ENCODE measurements at regions not wholly inside any gene's neighbourhood (a gene's known extent, or its start where the extent isn't known, plus 50 kb on each side); places are given as distances from the start of the nearest gene placed in this dataset.
"Not testable (repeated sequence)": the region's sequence is repeated elsewhere in the genome, so short reads cannot be mapped to it uniquely, and the experiment has no call there.

GRCh38 chr5:89181546-89181945 is 298.6 kb upstream of the MEF2C start:
- no peak for DNase-seq

GRCh38 chr5:89179731-89180130 is 296.7 kb upstream of the MEF2C start:
- DNase-seq: no peak

- DNase-seq: no peak
Observed at GRCh38 chr5:89178541-89178940, 295.6 kb upstream of the MEF2C start.

GRCh38 chr5:89173528-89173927 is 290.5 kb upstream of the MEF2C start:
- DNase-seq: no peak

- no peak for DNase-seq
Observed at GRCh38 chr5:89168766-89169165, 285.8 kb upstream of the MEF2C start.

GRCh38 chr5:89164703-89165102 is 281.7 kb upstream of the MEF2C start:
- DNase-seq: not testable (repeated sequence)

GRCh38 chr5:89156226-89156625 is 273.2 kb upstream of the MEF2C start:
- no peak for DNase-seq

GRCh38 chr5:89147031-89147430 is 264.0 kb upstream of the MEF2C start:
- DNase-seq: no peak

GRCh38 chr5:89137148-89137547 is 254.2 kb upstream of the MEF2C start:
- no peak for DNase-seq

- no peak for DNase-seq
Observed at GRCh38 chr5:89133975-89134374, 251.0 kb upstream of the MEF2C start.

GRCh38 chr5:89133129-89133528 is 250.1 kb upstream of the MEF2C start:
- DNase-seq: no peak

GRCh38 chr5:89130851-89131250 is 247.9 kb upstream of the MEF2C start:
- no peak for DNase-seq

GRCh38 chr5:89129941-89130340 is 247.0 kb upstream of the MEF2C start:
- no peak for DNase-seq

GRCh38 chr5:89128906-89129625 is 246.1 kb upstream of the MEF2C start:
- no peak for DNase-seq

GRCh38 chr5:89128092-89128491 is 245.1 kb upstream of the MEF2C start:
- DNase-seq: no peak

- DNase-seq: no peak
Observed at GRCh38 chr5:89127191-89127590, 244.2 kb upstream of the MEF2C start.

- no peak for DNase-seq
Observed at GRCh38 chr5:89125372-89125771, 242.4 kb upstream of the MEF2C start.

- no peak for DNase-seq
Observed at GRCh38 chr5:89123581-89123980, 240.6 kb upstream of the MEF2C start.

- DNase-seq: no peak
Observed at GRCh38 chr5:89120719-89121118, 237.7 kb upstream of the MEF2C start.

GRCh38 chr5:89117124-89117644 is 234.2 kb upstream of the MEF2C start:
- DNase-seq: no peak

- DNase-seq: no peak
Observed at GRCh38 chr5:89110916-89111646, 228.1 kb upstream of the MEF2C start.

- no peak for DNase-seq
Observed at GRCh38 chr5:89106480-89106879, 223.5 kb upstream of the MEF2C start.

- DNase-seq: no peak
Observed at GRCh38 chr5:89105836-89106235, 222.9 kb upstream of the MEF2C start.

- DNase-seq: no peak
Observed at GRCh38 chr5:89105171-89105695, 222.2 kb upstream of the MEF2C start.

Data from effector CD4-positive, alpha-beta T cell (primary cell).